GM19455 (cell line): ENCODE measurements at regions not wholly inside any gene's neighbourhood (a gene's known extent, or its start where the extent isn't known, plus 50 kb on each side); places are given as distances from the start of the nearest gene placed in this dataset.
"Not testable (repeated sequence)": the region's sequence is repeated elsewhere in the genome, so short reads cannot be mapped to it uniquely, and the experiment has no call there.

ENCODE experiments used
- ATAC-seq: cut with Tn5 transposase; IDR thresholded peaks from one replicate; pipeline ENCODE4 v1.9.1; 2021; ENCODE audit not compliant: unreplicated experiment

- ATAC-seq: not testable (repeated sequence)
Measured at GRCh38 chr1:149635290-149635899, 51.7 kb downstream of the PPIAL4C start.

- ATAC-seq: peak; percentile 81
Measured at GRCh38 chr1:149636286-149637122, 52.9 kb downstream of the PPIAL4C start.

- not testable (repeated sequence) for ATAC-seq
Measured at GRCh38 chr1:149638481-149638880, 54.8 kb downstream of the PPIAL4C start.

- ATAC-seq: not testable (repeated sequence)
Measured at GRCh38 chr1:149638901-149639658, 55.4 kb downstream of the PPIAL4C start.

- not testable (repeated sequence) for ATAC-seq
Measured at GRCh38 chr1:149641179-149641578, 57.5 kb downstream of the PPIAL4C start.

- not testable (repeated sequence) for ATAC-seq
Measured at GRCh38 chr1:149644818-149645217, 61.2 kb downstream of the PPIAL4C start.

- ATAC-seq: not testable (repeated sequence)
Measured at GRCh38 chr1:149646360-149647017, 62.8 kb downstream of the PPIAL4C start.

GRCh38 chr1:149647018-149647373 is 63.3 kb downstream of the PPIAL4C start:
- ATAC-seq: not testable (repeated sequence)

- ATAC-seq: not testable (repeated sequence)
Measured at GRCh38 chr1:149657750-149658149, 74.1 kb downstream of the PPIAL4C start.

GRCh38 chr1:149658175-149658574 is 74.5 kb downstream of the PPIAL4C start:
- not testable (repeated sequence) for ATAC-seq

GRCh38 chr1:149664624-149665023 is 81.0 kb downstream of the PPIAL4C start:
- ATAC-seq: not testable (repeated sequence)

- ATAC-seq: not testable (repeated sequence)
Measured at GRCh38 chr1:149665033-149665432, 81.4 kb downstream of the PPIAL4C start.

GRCh38 chr1:149665528-149665927 is 81.9 kb downstream of the PPIAL4C start:
- not testable (repeated sequence) for ATAC-seq

GRCh38 chr1:149673231-149673909 is 89.7 kb downstream of the PPIAL4C start:
- ATAC-seq: not testable (repeated sequence)

GRCh38 chr1:149674921-149675320 is 91.3 kb downstream of the PPIAL4C start:
- ATAC-seq: not testable (repeated sequence)

- ATAC-seq: not testable (repeated sequence)
Measured at GRCh38 chr1:149677359-149677758, 93.7 kb downstream of the PPIAL4C start.

GRCh38 chr1:149686593-149687238 is 95.8 kb upstream of the FCGR1A start:
- not testable (repeated sequence) for ATAC-seq

GRCh38 chr1:149691399-149691798 is 91.1 kb upstream of the FCGR1A start:
- ATAC-seq: not testable (repeated sequence)

GRCh38 chr1:149692804-149693539 is 89.5 kb upstream of the FCGR1A start:
- not testable (repeated sequence) for ATAC-seq
